ENCODE measurements at regions not wholly inside any gene's neighbourhood (a gene's known extent, or its start where the extent isn't known, plus 50 kb on each side); places are given as distances from the start of the nearest gene placed in this dataset.

GRCh38 chr4:3867403-3868100 lies 101.4 kb downstream of the ADRA2C start:
- POLR2A ChIA-PET, result no interaction called here
- CTCF ChIA-PET, result no interaction called here
- DNase-seq (ENCODE audit: extremely low spot score), result no peak
- TF ChIP-seq ARNT (IDR thresholded peaks at IDR 0.05) (no peak), CTBP1 (IDR thresholded peaks at IDR 0.05; ENCODE audit: borderline replicate concordance) (no peak), FOXA1 (IDR thresholded peaks at IDR 0.05) (no peak)

- DNase-seq (ENCODE audit: extremely low spot score), result no peak
- ChIA-PET POLR2A (interaction anchor here (0.6 kb wide), 1 partner anchor 660 kb away, joined by 3 read pairs; no protein-coding TSS in a partner anchor), CTCF (no interaction called here)
- TF ChIP-seq ARNT (IDR thresholded peaks at IDR 0.05) (no peak), LEF1 (IDR thresholded peaks at IDR 0.05; ENCODE audit: borderline replicate concordance) (no peak), BHLHE40 (IDR thresholded peaks at IDR 0.05; ENCODE audit: borderline replicate concordance) (no peak), CTBP1 (IDR thresholded peaks at IDR 0.05; ENCODE audit: borderline replicate concordance) (no peak), SUZ12 (IDR thresholded peaks at IDR 0.05) (no peak), FOXM1 (IDR thresholded peaks at IDR 0.05; ENCODE audit: borderline replicate concordance) (no peak), ZNF384 (IDR thresholded peaks at IDR 0.05) (no peak), HDGF (IDR thresholded peaks at IDR 0.05; ENCODE audit: borderline replicate concordance) (no peak), SP1 (IDR thresholded peaks at IDR 0.05) (no peak), FOXA1 (IDR thresholded peaks at IDR 0.05) (no peak), L3MBTL2 (conservative IDR thresholded peaks at IDR 0.05) (no peak), FOXK2 (IDR thresholded peaks at IDR 0.05) (no peak), NFRKB (IDR thresholded peaks at IDR 0.05) (no peak), ELF4 (IDR thresholded peaks at IDR 0.05) (no peak), TARDBP (IDR thresholded peaks at IDR 0.05) (no peak)
- TF ChIP-seq, protein P1, sequence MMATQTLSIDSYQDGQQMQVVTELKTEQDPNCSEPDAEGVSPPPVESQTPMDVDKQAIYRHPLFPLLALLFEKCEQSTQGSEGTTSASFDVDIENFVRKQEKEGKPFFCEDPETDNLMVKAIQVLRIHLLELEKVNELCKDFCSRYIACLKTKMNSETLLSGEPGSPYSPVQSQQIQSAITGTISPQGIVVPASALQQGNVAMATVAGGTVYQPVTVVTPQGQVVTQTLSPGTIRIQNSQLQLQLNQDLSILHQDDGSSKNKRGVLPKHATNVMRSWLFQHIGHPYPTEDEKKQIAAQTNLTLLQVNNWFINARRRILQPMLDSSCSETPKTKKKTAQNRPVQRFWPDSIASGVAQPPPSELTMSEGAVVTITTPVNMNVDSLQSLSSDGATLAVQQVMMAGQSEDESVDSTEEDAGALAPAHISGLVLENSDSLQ (IDR thresholded peaks at IDR 0.05), result no peak
Measured at GRCh38 chr4:3868211-3869173, 102.3 kb downstream of the ADRA2C start.

DNA sequence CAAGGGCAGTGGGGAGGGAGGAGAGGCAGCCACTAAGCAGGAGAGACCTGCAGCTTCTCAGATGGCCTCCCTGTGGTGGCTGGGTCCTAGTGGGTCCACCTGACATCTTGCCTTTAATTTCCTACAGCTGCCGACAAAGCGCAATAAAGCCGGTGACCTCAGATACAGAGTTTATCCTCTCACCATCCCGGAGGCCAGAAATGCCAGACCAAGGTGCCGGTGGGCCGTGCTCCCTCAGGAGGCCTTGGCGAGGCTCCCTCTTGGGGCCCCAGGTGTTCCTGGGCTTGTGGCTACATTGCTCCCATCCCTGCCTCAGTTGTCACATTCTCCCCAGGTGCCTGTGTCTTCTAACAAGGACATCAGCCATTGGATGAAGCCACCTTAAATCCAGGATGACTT lies 103.0 kb downstream of the ADRA2C start:
- ChIA-PET POLR2A (interaction anchor here (0.6 kb wide), 1 partner anchor 661 kb away, joined by 3 read pairs; no protein-coding TSS in a partner anchor), CTCF (interaction anchor here (1.1 kb wide), 1 partner anchor 10 kb away, joined by 4 read pairs; no protein-coding TSS in a partner anchor)
- no peak for TF ChIP-seq LEF1 (IDR thresholded peaks at IDR 0.05; ENCODE audit: borderline replicate concordance)
- no peak for TF ChIP-seq SUZ12 (IDR thresholded peaks at IDR 0.05)
- TF ChIP-seq, protein P1 (IDR thresholded peaks at IDR 0.05), result no peak
- no peak for TF ChIP-seq L3MBTL2 (conservative IDR thresholded peaks at IDR 0.05)
- no peak for TF ChIP-seq FOXK2 (IDR thresholded peaks at IDR 0.05)
- TF ChIP-seq ELF4 (IDR thresholded peaks at IDR 0.05), result no peak
- TF ChIP-seq BHLHE40 (IDR thresholded peaks at IDR 0.05; ENCODE audit: borderline replicate concordance), result no peak
- no peak for TF ChIP-seq TARDBP (IDR thresholded peaks at IDR 0.05)
- no peak for TF ChIP-seq ARNT (IDR thresholded peaks at IDR 0.05)
- no peak for TF ChIP-seq CTBP1 (IDR thresholded peaks at IDR 0.05; ENCODE audit: borderline replicate concordance)
- no peak for TF ChIP-seq ZNF384 (IDR thresholded peaks at IDR 0.05)
- TF ChIP-seq HDGF (IDR thresholded peaks at IDR 0.05; ENCODE audit: borderline replicate concordance), result no peak
- TF ChIP-seq SP1 (IDR thresholded peaks at IDR 0.05), result no peak
- no peak for TF ChIP-seq FOXA1 (IDR thresholded peaks at IDR 0.05)
- DNase-seq (ENCODE audit: extremely low spot score), result no peak

- TF ChIP-seq BHLHE40 (IDR thresholded peaks at IDR 0.05; ENCODE audit: borderline replicate concordance) (no peak), FOXA1 (IDR thresholded peaks at IDR 0.05) (no peak), HDGF (IDR thresholded peaks at IDR 0.05; ENCODE audit: borderline replicate concordance) (no peak), SUZ12 (IDR thresholded peaks at IDR 0.05) (no peak), CTBP1 (IDR thresholded peaks at IDR 0.05; ENCODE audit: borderline replicate concordance) (no peak), ZNF384 (IDR thresholded peaks at IDR 0.05) (no peak), LEF1 (IDR thresholded peaks at IDR 0.05; ENCODE audit: borderline replicate concordance) (no peak), FOXK2 (IDR thresholded peaks at IDR 0.05) (no peak), ELF4 (IDR thresholded peaks at IDR 0.05) (no peak), FOXM1 (IDR thresholded peaks at IDR 0.05; ENCODE audit: borderline replicate concordance) (no peak), NFRKB (IDR thresholded peaks at IDR 0.05) (no peak), SP1 (IDR thresholded peaks at IDR 0.05) (no peak), ARNT (IDR thresholded peaks at IDR 0.05) (no peak)
- POLR2A ChIA-PET, result no interaction called here
- CTCF ChIA-PET, result interaction anchor here (1.1 kb wide), 1 partner anchor 10 kb away, joined by 4 read pairs; no protein-coding TSS in a partner anchor
- no peak for DNase-seq (ENCODE audit: extremely low spot score)
Measured at GRCh38 chr4:3869661-3870566, 103.7 kb downstream of the ADRA2C start.

- no peak for TF ChIP-seq NFRKB (IDR thresholded peaks at IDR 0.05)
- no peak for TF ChIP-seq FOXK2 (IDR thresholded peaks at IDR 0.05)
- no peak for TF ChIP-seq TARDBP (IDR thresholded peaks at IDR 0.05)
- TF ChIP-seq FOXM1 (IDR thresholded peaks at IDR 0.05; ENCODE audit: borderline replicate concordance), result no peak
- TF ChIP-seq ZNF384 (IDR thresholded peaks at IDR 0.05), result no peak
- no peak for TF ChIP-seq L3MBTL2 (conservative IDR thresholded peaks at IDR 0.05)
- TF ChIP-seq, protein P1 (IDR thresholded peaks at IDR 0.05), result no peak
- ChIA-PET CTCF (no interaction called here), POLR2A (no interaction called here)
- DNase-seq (ENCODE audit: extremely low spot score), result no peak
Measured at GRCh38 chr4:3870567-3870962, 104.4 kb downstream of the ADRA2C start.
